ENCODE measurements at regions not wholly inside any gene's neighbourhood (a gene's known extent, or its start where the extent isn't known, plus 50 kb on each side); places are given as distances from the start of the nearest gene placed in this dataset.
A peak's percentile ranks its signal among the peaks of the same experiment; 100 is the strongest.

DNA sequence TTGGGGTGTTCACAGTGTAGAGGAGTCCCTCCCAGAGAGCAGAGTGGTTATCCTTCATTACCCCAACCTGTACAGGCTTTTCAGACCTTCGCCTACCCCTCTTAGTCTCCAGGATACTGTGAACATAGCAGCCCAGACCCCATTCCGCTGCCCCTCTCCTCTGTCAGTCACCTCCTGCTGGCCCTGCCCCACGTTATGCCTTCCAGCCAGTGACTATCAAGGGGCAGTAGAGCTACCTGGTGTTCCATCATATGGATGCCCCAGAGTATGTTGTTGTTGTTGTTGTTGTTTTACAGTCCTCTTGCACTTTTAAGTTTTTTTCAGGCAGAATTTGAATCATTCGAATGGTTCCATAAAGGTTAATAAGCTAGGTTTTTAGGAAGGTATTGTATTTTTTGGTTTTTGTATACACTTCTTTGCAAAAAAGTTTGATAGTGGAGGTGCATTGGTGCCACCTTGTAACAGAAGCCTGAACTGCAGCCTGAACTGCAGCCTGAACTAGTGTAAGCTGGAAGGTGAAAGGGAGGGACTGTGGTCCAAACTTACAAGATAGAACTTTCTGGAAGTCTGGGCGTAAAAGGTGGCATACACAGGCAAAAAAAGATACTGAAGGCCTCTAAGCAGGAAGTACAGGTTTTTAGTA is 101.4 kb upstream of the RAB40AL start:
- Histone ChIP-seq H3K27me3 (no peaks in the 10 kb centered on the region), H3K9me3 (no peaks in the 10 kb centered on the region), H3K36me3 (no peaks in the 10 kb centered on the region), H3K27ac (no peak overlapping the region), H3K4me1 (ENCODE audit: insufficient read depth) (no peaks in the 10 kb centered on the region), H3K4me3 (no peak overlapping the region)
- TF ChIP-seq, protein P1, sequence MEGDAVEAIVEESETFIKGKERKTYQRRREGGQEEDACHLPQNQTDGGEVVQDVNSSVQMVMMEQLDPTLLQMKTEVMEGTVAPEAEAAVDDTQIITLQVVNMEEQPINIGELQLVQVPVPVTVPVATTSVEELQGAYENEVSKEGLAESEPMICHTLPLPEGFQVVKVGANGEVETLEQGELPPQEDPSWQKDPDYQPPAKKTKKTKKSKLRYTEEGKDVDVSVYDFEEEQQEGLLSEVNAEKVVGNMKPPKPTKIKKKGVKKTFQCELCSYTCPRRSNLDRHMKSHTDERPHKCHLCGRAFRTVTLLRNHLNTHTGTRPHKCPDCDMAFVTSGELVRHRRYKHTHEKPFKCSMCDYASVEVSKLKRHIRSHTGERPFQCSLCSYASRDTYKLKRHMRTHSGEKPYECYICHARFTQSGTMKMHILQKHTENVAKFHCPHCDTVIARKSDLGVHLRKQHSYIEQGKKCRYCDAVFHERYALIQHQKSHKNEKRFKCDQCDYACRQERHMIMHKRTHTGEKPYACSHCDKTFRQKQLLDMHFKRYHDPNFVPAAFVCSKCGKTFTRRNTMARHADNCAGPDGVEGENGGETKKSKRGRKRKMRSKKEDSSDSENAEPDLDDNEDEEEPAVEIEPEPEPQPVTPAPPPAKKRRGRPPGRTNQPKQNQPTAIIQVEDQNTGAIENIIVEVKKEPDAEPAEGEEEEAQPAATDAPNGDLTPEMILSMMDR (IDR thresholded peaks at IDR 0.05): no peak
- TF ChIP-seq EP300 (IDR thresholded peaks at IDR 0.05) (no peak), POLR2A (IDR thresholded peaks at IDR 0.05) (no peak)
- intact Hi-C loops (cut with DNase I): no loop called here
- peak in 1 of 5 donors; percentile 22 for DNase-seq
- 47 to 52% (median 51%) methylated on average over 5 of the region's 5 CpGs for WGBS, 3 donors

DNA sequence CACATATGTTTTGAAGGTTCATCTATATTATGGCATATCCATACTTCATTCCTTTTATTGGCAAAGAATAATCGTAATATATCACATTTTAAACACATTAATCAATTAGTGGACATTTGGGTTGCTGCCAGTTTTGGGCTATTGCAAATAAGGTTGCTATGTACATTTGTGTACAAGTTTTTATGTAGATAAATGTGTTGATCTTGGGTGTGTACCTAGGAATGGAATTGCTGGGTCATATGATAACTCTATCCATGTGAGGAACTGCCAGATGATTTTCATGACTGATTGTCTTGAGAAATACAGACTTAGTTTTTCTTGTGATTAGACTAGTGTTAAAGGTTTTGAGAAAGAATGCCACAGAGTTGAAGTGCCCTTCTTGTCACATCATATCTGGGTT is 99.2 kb upstream of the RAB40AL start:
- Histone ChIP-seq H3K36me3 (no peaks in the 10 kb centered on the region), H3K9me3 (no peaks in the 10 kb centered on the region), H3K27me3 (no peaks in the 10 kb centered on the region), H3K27ac (no peak overlapping the region), H3K4me3 (no peak overlapping the region), H3K4me1 (ENCODE audit: insufficient read depth) (no peaks in the 10 kb centered on the region)
- DNase-seq: no peak
- intact Hi-C loops (cut with DNase I): no loop called here
- TF ChIP-seq POLR2A (IDR thresholded peaks at IDR 0.05) (no peak), EP300 (IDR thresholded peaks at IDR 0.05) (no peak)
- TF ChIP-seq, protein P1 (IDR thresholded peaks at IDR 0.05): no peak
- WGBS, 3 donors: 46 to 70% (median 66%) methylated on average over 1 of the region's 1 CpG

DNA sequence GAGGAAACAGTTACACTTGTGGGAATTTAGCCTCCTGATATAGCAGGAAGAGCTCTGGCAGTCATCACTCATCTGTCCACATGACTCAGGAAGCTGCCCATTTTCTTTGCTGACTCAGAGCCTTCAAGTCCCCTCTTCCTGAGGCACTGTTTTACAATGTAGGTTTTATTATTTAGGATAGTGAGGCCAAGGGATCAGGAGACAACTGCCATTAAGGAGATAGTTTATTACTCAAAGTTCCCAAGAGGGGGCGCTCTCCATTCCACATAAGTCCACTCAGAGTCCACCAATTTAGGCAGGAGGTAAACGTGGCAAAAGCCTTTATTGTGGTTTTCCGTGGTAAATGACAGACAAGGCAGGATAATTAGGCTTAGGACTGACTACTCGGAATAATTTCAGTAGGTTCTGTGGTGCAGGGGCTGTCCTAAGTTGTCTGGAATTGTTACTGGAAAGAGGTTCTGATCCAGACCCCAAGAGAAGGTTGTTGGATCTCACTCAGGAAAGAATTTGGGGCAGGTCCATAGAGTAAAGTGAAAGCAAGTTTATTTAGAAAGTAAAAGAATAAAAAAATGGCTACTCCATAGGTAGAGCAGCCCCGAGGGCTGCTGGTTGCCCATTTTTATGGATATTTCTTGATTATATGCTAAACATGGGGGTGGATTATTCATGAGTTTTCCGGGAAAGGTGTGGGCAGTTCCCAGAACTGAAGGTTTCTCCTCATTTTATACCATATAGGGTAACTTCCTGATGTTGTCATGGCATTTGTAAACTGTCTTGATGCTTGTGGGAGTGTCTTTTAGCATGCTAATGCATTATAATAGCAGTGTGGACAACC is 96.0 kb upstream of the RAB40AL start:
- TF ChIP-seq EP300 (IDR thresholded peaks at IDR 0.05): no peak
- TF ChIP-seq, protein P1 (IDR thresholded peaks at IDR 0.05): no peak
- TF ChIP-seq POLR2A (IDR thresholded peaks at IDR 0.05): no peak
- intact Hi-C loops (cut with DNase I): no loop called here
- H3K4me3 ChIP-seq: no peak overlapping the region
- H3K36me3 ChIP-seq: no peaks in the 10 kb centered on the region
- H3K9me3 ChIP-seq: no peaks in the 10 kb centered on the region
- no peak for DNase-seq
- no peak overlapping the region for H3K27ac ChIP-seq
- H3K4me1 ChIP-seq (ENCODE audit: insufficient read depth): no peaks in the 10 kb centered on the region
- WGBS, 3 donors: 59 to 69% (median 67%) methylated on average over 6 of the region's 6 CpGs
- no peaks in the 10 kb centered on the region for H3K27me3 ChIP-seq

DNA sequence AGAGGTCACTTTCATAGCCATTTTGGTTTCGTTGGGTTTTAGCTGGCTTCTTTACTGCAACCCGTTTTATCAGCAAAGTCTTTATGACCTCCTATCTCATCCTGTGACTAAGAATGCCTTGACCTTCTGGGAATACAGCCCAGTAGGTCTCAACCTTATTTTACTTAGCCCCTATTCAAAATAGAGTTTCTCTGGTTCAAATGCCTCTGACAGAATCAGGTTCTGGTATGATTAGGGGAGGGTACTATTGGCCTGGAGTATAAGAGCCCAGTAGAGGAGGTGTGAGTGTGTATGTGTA is 95.4 kb upstream of the RAB40AL start:
- no peaks in the 10 kb centered on the region for H3K4me1 ChIP-seq (ENCODE audit: insufficient read depth)
- no peaks in the 10 kb centered on the region for H3K27me3 ChIP-seq
- 26 to 40% (median 27%) methylated on average over 2 of the region's 2 CpGs for whole genome bisulfite sequencing, 3 donors
- DNase-seq: no peak
- H3K4me3 ChIP-seq: no peak overlapping the region
- TF ChIP-seq POLR2A (IDR thresholded peaks at IDR 0.05) (no peak), EP300 (IDR thresholded peaks at IDR 0.05) (no peak)
- TF ChIP-seq, protein P1 (IDR thresholded peaks at IDR 0.05): no peak
- no peaks in the 10 kb centered on the region for H3K36me3 ChIP-seq
- H3K9me3 ChIP-seq: no peaks in the 10 kb centered on the region
- intact Hi-C loops (cut with DNase I): no loop called here
- no peak overlapping the region for H3K27ac ChIP-seq

Data from ovary (tissue), 7 donors.